HUES64 (cell line): ENCODE measurements at regions not wholly inside any gene's neighbourhood (a gene's known extent, or its start where the extent isn't known, plus 50 kb on each side); places are given as distances from the start of the nearest gene placed in this dataset.

Experiments
- H3K27ac ChIP-seq: 2 replicates; pipeline ENCODE4 v1.7.0; 2013; ENCODE audit warnings: low read depth, low read length, inconsistent platforms
- H3K27me3 ChIP-seq: 2 replicates; pipeline ENCODE4 v1.6.1; 2013; ENCODE audit warnings: mild to moderate bottlenecking, low read length; ENCODE audit not compliant: insufficient read depth
- H3K36me3 ChIP-seq: 2 replicates; pipeline ENCODE4 v1.6.1; 2013; ENCODE audit warnings: mild to moderate bottlenecking, low read length; ENCODE audit not compliant: insufficient read depth
- H3K4me1 ChIP-seq: 2 replicates; pipeline ENCODE4 v1.6.1; 2013; ENCODE audit warnings: mild to moderate bottlenecking, low read length, moderate library complexity; ENCODE audit not compliant: insufficient read depth
- H3K4me3 ChIP-seq: 2 replicates; pipeline ENCODE4 v1.5.1; 2013; ENCODE audit warnings: mild to moderate bottlenecking, low read length, moderate library complexity
- H3K9ac ChIP-seq: 2 replicates; pipeline ENCODE4 v1.6.1; 2013; ENCODE audit warnings: mild to moderate bottlenecking, low read depth, low read length
- H3K9me3 ChIP-seq: 2 replicates; pipeline ENCODE4 v1.6.1; 2013; ENCODE audit warnings: low read depth, low read length; ENCODE audit not compliant: insufficient read depth
- WGBS: fragments of 150-250, 120-280 bp; methylation state at CpG from one replicate; pipeline ENCODE4 v1.1.7; 2013; ENCODE audit warnings: missing lambda C conversion rate; 5-methylcytosine and 5-hydroxymethylcytosine counted together

DNA sequence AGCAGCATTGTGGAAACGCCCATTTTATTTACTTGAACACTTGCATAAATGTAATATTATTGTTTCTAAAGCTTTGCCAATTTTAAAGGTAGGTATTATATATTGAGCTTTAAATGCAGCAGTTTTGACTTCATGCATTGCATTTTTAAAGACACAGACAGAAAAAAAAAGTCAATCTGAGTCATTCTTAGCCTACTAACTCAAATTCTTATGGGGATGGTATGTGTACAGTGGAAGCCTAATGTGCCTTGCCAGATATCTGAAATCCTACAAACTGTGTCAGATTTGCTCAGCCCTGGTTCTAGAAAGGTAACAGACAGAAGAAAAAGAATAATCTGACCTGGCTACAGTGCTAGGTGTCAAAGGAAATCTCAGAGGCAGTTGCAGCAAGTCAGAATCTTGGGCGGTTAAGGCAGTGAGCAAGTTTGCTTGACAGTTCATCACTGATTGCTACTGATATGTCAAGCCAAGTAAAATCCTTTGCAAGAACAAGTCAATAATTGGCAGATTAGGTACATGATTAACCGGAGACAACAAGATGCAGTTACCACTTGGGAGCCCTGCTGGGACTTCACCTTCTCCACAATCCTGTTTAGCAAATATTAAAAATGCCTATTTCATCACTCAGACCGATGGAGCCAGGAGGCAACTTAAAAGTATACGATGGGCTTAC, 224.8 kb upstream of the WWC1 start:
- H3K27me3 ChIP-seq, result no peaks in the 10 kb centered on the region

DNA sequence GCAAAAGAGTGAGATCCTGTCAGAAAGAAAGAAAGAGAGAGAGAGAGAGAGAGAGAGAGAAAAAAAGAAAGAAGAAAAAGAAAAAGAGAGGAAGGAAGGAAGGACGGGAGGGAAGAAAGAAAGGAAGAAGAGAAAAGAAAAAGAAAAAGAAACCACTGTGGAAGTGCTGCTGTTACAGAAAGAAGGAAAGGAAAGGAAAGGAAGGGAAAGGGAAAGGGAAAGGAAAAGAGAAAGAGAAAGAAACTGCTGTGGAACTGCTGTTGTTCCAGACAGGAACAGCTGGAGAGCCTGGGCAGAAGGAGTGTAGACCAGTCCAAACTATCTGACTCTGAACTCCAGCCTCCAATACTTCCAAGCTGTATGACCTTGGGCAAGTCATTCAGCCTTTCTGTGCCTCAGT, 220.7 kb upstream of the WWC1 start:
- Histone ChIP-seq H3K4me1 (0 out of 2 replicates have a peak, but pooled peaks cover 2% of the 10 kb centered on the region), H3K4me3 (no peak overlapping the region), H3K9me3 (no peaks in the 10 kb centered on the region), H3K27me3 (no peaks in the 10 kb centered on the region), H3K27ac (no peak overlapping the region), H3K9ac (no peak overlapping the region), H3K36me3 (no peaks in the 10 kb centered on the region)
- WGBS, result 83% methylated on average over 1 of the region's 1 CpG

More for the DNA sequence above, 224.8 kb upstream of the WWC1 start:
- WGBS, result 92% methylated on average over 4 of the region's 5 CpGs
- no peaks in the 10 kb centered on the region for H3K36me3 ChIP-seq
- no peak overlapping the region for H3K27ac ChIP-seq
- no peak overlapping the region for H3K4me3 ChIP-seq
- H3K9me3 ChIP-seq, result no peaks in the 10 kb centered on the region
- H3K4me1 ChIP-seq, result no peaks in the 10 kb centered on the region
- H3K9ac ChIP-seq, result no peak overlapping the region

- WGBS, result 93% methylated on average over 6 of the region's 6 CpGs
- Histone ChIP-seq H3K9ac (no peak overlapping the region), H3K27ac (no peak overlapping the region), H3K36me3 (no peaks in the 10 kb centered on the region), H3K4me1 (0 out of 2 replicates have a peak, but pooled peaks cover 2% of the 10 kb centered on the region), H3K27me3 (no peaks in the 10 kb centered on the region), H3K4me3 (no peak overlapping the region), H3K9me3 (no peaks in the 10 kb centered on the region)
Measured at GRCh38 chr5:168072665-168073064, 218.8 kb upstream of the WWC1 start.

- 0 out of 2 replicates have a peak, but pooled peaks cover 2% of the 10 kb centered on the region for H3K4me1 ChIP-seq
- H3K4me3 ChIP-seq, result no peak overlapping the region
- H3K36me3 ChIP-seq, result no peaks in the 10 kb centered on the region
- H3K9me3 ChIP-seq, result no peaks in the 10 kb centered on the region
- WGBS, result 95% methylated on average over 5 of the region's 5 CpGs
- no peak overlapping the region for H3K27ac ChIP-seq
- no peaks in the 10 kb centered on the region for H3K27me3 ChIP-seq
- H3K9ac ChIP-seq, result no peak overlapping the region
Measured at GRCh38 chr5:168073311-168073710, 218.1 kb upstream of the WWC1 start.

DNA sequence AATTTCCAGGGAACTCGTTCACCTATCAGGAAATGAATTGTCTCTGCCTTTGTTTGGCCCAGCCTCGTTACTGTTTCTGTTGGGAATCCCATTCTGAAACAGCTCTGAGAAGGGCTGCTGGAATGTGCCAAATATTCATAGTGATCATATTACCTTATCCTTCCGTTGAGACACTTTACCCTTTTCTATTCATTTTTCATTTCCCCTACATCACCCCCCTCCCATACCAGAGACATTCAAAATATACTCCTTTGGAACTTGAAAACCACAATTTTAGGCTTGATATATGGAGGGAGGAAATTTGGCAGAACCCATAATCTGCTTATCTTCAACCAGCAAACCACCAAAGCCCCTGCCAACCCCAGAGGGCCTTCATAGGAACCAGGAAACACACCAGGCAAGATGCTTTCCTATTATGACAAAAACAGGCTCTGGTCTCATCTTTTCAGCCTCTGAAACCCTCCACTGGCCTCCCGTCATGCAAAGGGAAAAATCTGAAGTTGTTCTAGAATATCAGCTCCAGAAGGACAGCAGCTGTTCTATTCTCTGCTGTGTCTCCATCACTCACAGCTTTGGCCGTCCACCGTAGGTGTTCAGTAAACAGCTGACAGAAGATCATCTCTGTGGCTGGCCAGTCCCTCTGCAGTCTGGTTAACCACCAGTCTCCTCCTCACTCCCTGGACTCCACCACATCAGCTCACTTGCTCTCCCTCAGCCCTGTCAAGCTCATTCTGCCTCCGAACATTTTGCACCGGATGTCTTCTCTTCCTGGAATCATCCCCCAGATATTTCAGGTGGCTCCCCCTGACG, 217.2 kb upstream of the WWC1 start:
- no peak overlapping the region for H3K4me3 ChIP-seq
- WGBS, result 80% methylated on average over 9 of the region's 9 CpGs
- no peaks in the 10 kb centered on the region for H3K27me3 ChIP-seq
- no peaks in the 10 kb centered on the region for H3K36me3 ChIP-seq
- H3K27ac ChIP-seq, result no peak overlapping the region
- 0 out of 2 replicates have a peak, but pooled peaks cover 2% of the 10 kb centered on the region for H3K4me1 ChIP-seq
- H3K9me3 ChIP-seq, result no peaks in the 10 kb centered on the region
- no peak overlapping the region for H3K9ac ChIP-seq

DNA sequence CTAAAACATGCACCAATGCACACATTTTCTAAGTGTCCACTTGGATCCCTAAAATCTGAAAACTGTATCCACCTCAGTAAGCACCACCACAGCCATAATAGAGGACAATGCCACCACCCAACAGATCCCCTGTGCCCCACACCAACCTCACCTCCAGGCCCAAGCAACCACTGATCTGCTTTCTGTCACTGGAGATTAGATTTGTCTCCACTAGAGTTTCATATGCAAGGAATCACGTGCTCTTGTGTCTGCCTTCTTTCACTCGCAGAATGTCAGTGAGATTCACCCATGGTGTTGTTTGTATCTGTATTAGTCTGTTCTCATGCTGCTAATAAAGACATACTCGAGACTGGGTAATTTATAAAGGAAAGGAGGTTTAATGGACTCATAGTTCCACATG, 216.1 kb upstream of the WWC1 start:
- Histone ChIP-seq H3K27ac (no peak overlapping the region), H3K27me3 (no peaks in the 10 kb centered on the region), H3K4me3 (no peak overlapping the region), H3K36me3 (no peaks in the 10 kb centered on the region), H3K9ac (no peak overlapping the region), H3K4me1 (0 out of 2 replicates have a peak, but pooled peaks cover 2% of the 10 kb centered on the region), H3K9me3 (no peaks in the 10 kb centered on the region)
- 94% methylated on average over 3 of the region's 3 CpGs for WGBS

DNA sequence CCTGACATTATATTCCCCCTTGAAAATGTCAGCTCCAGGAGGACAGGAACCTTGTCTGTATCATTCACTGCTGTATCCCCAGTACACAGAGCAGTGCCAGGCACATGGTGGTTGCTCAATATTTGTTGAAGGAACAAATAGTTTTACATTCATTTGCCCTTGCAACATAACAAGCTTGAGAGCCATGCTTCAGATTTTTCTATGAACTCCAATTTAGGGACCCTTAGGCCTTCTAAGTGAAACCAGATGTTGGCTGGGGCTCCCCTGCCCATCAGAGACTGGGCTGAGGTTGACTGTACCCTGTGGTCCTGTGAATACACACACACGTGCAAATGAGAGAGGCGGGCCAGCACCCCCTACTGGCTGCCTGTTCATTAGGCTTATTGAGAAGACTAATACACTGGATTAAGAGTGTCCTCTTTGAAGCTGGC, 214.9 kb upstream of the WWC1 start:
- H3K4me3 ChIP-seq, result no peak overlapping the region
- WGBS, result 27% methylated on average over 2 of the region's 2 CpGs
- 0 out of 2 replicates have a peak, but pooled peaks cover 2% of the 10 kb centered on the region for H3K4me1 ChIP-seq
- H3K27me3 ChIP-seq, result no peaks in the 10 kb centered on the region
- H3K9me3 ChIP-seq, result no peaks in the 10 kb centered on the region
- no peak overlapping the region for H3K9ac ChIP-seq
- no peak overlapping the region for H3K27ac ChIP-seq
- H3K36me3 ChIP-seq, result no peaks in the 10 kb centered on the region

GRCh38 chr5:168085261-168086031, 206.0 kb upstream of the WWC1 start:
- H3K4me1 ChIP-seq, result 0 out of 2 replicates have a peak, but pooled peaks cover 5% of the 10 kb centered on the region
- no peak overlapping the region for H3K27ac ChIP-seq
- H3K4me3 ChIP-seq, result no peak overlapping the region
- 79% methylated on average over 9 of the region's 9 CpGs for WGBS
- no peaks in the 10 kb centered on the region for H3K36me3 ChIP-seq
- H3K9me3 ChIP-seq, result peaks cover 14% of the 10 kb centered on the region; the same call in 1 of the 2 replicates
- no peaks in the 10 kb centered on the region for H3K27me3 ChIP-seq
- H3K9ac ChIP-seq, result no peak overlapping the region

DNA sequence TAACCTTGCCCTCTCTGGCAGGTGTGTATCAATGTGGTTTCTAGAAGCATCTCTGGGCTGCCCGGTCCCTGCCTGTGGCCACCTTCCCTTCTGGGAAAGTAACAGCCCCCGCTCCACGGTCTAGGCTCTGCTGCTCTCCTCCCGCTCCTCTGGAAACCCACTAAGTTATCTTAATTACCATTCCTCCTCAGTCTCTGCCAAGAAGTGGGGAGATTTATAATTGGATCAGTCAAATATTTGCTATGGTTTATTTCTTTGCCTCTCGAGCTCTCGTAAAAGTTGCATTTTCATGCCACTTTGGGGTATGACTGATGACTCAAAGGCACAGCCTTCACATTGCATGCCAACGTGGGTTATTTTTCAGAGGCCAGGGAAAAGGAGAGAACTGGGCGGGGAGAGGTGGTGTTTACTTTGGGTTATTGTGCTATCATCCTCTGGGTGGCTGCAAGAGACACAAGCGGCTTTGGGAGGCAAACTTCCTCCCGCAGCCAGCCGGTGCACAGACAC, 205.3 kb upstream of the WWC1 start:
- no peak overlapping the region for H3K27ac ChIP-seq
- WGBS, result 71% methylated on average over 11 of the region's 11 CpGs
- H3K9me3 ChIP-seq, result peaks cover 14% of the 10 kb centered on the region; the same call in 1 of the 2 replicates
- H3K9ac ChIP-seq, result no peak overlapping the region
- no peaks in the 10 kb centered on the region for H3K27me3 ChIP-seq
- H3K4me1 ChIP-seq, result 0 out of 2 replicates have a peak, but pooled peaks cover 5% of the 10 kb centered on the region
- H3K4me3 ChIP-seq, result no peak overlapping the region
- no peaks in the 10 kb centered on the region for H3K36me3 ChIP-seq

- Histone ChIP-seq H3K27ac (no peak overlapping the region), H3K27me3 (no peaks in the 10 kb centered on the region), H3K9ac (no peak overlapping the region), H3K36me3 (no peaks in the 10 kb centered on the region), H3K4me3 (no peak overlapping the region), H3K9me3 (peaks cover 14% of the 10 kb centered on the region; the same call in 1 of the 2 replicates), H3K4me1 (0 out of 2 replicates have a peak, but pooled peaks cover 5% of the 10 kb centered on the region)
- WGBS, result 94% methylated on average over 2 of the region's 2 CpGs
Measured at GRCh38 chr5:168086746-168087145, 204.7 kb upstream of the WWC1 start.
